ENCODE measurements at regions not wholly inside any gene's neighbourhood (a gene's known extent, or its start where the extent isn't known, plus 50 kb on each side); places are given as distances from the start of the nearest gene placed in this dataset.
"Not testable (repeated sequence)": the region's sequence is repeated elsewhere in the genome, so short reads cannot be mapped to it uniquely, and the experiment has no call there.

GRCh38 chr1:56254130-56254529 is 325.2 kb downstream of the PLPP3 start:
- Histone ChIP-seq H3K27me3 (ENCODE audit: control insufficient read depth, insufficient read depth, low read length) (no peaks in the 10 kb centered on the region), H3K4me3 (ENCODE audit: low read depth, low read length) (no peak overlapping the region), H3K27ac (ENCODE audit: low read depth, low read length) (no peak overlapping the region), H3K9me3 (ENCODE audit: control insufficient read depth, insufficient read depth, low read length) (no peaks in the 10 kb centered on the region)
- no peak for TF ChIP-seq CTCF (IDR thresholded peaks at IDR 0.05; ENCODE audit: low read depth, low read length)
- ChIA-PET POLR2A (no interaction called here), CTCF (no interaction called here)
- no peak for DNase-seq (ENCODE audit: low read depth, low spot score)

GRCh38 chr1:56250809-56251208 is 328.6 kb downstream of the PLPP3 start:
- TF ChIP-seq CTCF (IDR thresholded peaks at IDR 0.05; ENCODE audit: low read depth, low read length): no peak
- POLR2A ChIA-PET: no interaction called here
- no peak for DNase-seq (ENCODE audit: low read depth, low spot score)
- Histone ChIP-seq H3K4me3 (ENCODE audit: low read depth, low read length) (no peak overlapping the region), H3K27ac (ENCODE audit: low read depth, low read length) (no peak overlapping the region), H3K9me3 (ENCODE audit: control insufficient read depth, insufficient read depth, low read length) (no peaks in the 10 kb centered on the region), H3K27me3 (ENCODE audit: control insufficient read depth, insufficient read depth, low read length) (no peaks in the 10 kb centered on the region)
- CTCF ChIA-PET: no interaction called here

GRCh38 chr1:56249234-56249633 is 330.1 kb downstream of the PLPP3 start:
- Histone ChIP-seq H3K27me3 (ENCODE audit: control insufficient read depth, insufficient read depth, low read length) (no peaks in the 10 kb centered on the region), H3K9me3 (ENCODE audit: control insufficient read depth, insufficient read depth, low read length) (no peaks in the 10 kb centered on the region), H3K4me3 (ENCODE audit: low read depth, low read length) (no peak overlapping the region), H3K27ac (ENCODE audit: low read depth, low read length) (no peak overlapping the region)
- ChIA-PET CTCF (no interaction called here), POLR2A (interaction anchor here (0.6 kb wide), 1 partner anchor 241 kb away, joined by 3 read pairs; no protein-coding TSS in a partner anchor)
- no peak for TF ChIP-seq CTCF (IDR thresholded peaks at IDR 0.05; ENCODE audit: low read depth, low read length)
- DNase-seq (ENCODE audit: low read depth, low spot score): no peak

DNA sequence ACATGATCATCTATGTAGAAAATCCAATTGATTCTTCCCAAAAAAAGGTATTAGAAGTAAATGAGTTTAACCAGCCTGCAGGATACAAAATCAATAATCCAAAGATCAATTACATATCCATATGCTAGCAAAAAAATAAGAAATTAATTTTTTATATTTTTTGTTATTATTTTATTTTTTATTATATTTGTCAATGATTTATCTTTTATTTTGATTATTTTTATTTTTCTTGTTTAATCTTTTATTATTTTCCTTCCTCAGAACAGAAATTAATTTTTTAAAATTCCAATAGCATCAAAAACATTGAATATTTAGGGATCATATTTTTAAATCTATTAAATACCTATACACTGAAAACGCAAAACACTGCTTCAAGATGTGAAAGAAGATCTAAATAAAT is 331.2 kb downstream of the PLPP3 start:
- CTCF ChIA-PET: no interaction called here
- no peak for DNase-seq (ENCODE audit: low read depth, low spot score)
- H3K27me3 ChIP-seq (ENCODE audit: control insufficient read depth, insufficient read depth, low read length): no peaks in the 10 kb centered on the region
- H3K9me3 ChIP-seq (ENCODE audit: control insufficient read depth, insufficient read depth, low read length): no peaks in the 10 kb centered on the region
- POLR2A ChIA-PET: no interaction called here
- no peak for TF ChIP-seq CTCF (IDR thresholded peaks at IDR 0.05; ENCODE audit: low read depth, low read length)
- H3K4me3 ChIP-seq (ENCODE audit: low read depth, low read length): no peak overlapping the region
- H3K27ac ChIP-seq (ENCODE audit: low read depth, low read length): no peak overlapping the region

GRCh38 chr1:56246726-56247125 is 332.6 kb downstream of the PLPP3 start:
- H3K27ac ChIP-seq (ENCODE audit: low read depth, low read length); H3K4me3 ChIP-seq (ENCODE audit: low read depth, low read length); H3K9me3 ChIP-seq (ENCODE audit: control insufficient read depth, insufficient read depth, low read length); DNase-seq (ENCODE audit: low read depth, low spot score); H3K27me3 ChIP-seq (ENCODE audit: control insufficient read depth, insufficient read depth, low read length); POLR2A ChIA-PET; CTCF ChIA-PET: not testable (repeated sequence)

GRCh38 chr1:56240400-56240799 is 339.0 kb downstream of the PLPP3 start:
- no peak overlapping the region for H3K4me3 ChIP-seq (ENCODE audit: low read depth, low read length)
- no peak overlapping the region for H3K27ac ChIP-seq (ENCODE audit: low read depth, low read length)
- no peaks in the 10 kb centered on the region for H3K27me3 ChIP-seq (ENCODE audit: control insufficient read depth, insufficient read depth, low read length)
- no peak for DNase-seq (ENCODE audit: low read depth, low spot score)
- POLR2A ChIA-PET: no interaction called here
- CTCF ChIA-PET: no interaction called here
- TF ChIP-seq CTCF (IDR thresholded peaks at IDR 0.05; ENCODE audit: low read depth, low read length): no peak
- H3K9me3 ChIP-seq (ENCODE audit: control insufficient read depth, insufficient read depth, low read length): no peaks in the 10 kb centered on the region
